HG02763 (cell line): ENCODE measurements at regions not wholly inside any gene's neighbourhood (a gene's known extent, or its start where the extent isn't known, plus 50 kb on each side); places are given as distances from the start of the nearest gene placed in this dataset.

Experiments
- ATAC-seq: cut with Tn5 transposase; IDR thresholded peaks from one replicate; pipeline ENCODE4 v1.9.1; 2021; ENCODE audit warnings: mild to moderate bottlenecking, moderate library complexity; ENCODE audit not compliant: unreplicated experiment

- ATAC-seq = no peak
Measured at GRCh38 chr2:128901572-128902391, 583.1 kb upstream of the HS6ST1 start.

DNA sequence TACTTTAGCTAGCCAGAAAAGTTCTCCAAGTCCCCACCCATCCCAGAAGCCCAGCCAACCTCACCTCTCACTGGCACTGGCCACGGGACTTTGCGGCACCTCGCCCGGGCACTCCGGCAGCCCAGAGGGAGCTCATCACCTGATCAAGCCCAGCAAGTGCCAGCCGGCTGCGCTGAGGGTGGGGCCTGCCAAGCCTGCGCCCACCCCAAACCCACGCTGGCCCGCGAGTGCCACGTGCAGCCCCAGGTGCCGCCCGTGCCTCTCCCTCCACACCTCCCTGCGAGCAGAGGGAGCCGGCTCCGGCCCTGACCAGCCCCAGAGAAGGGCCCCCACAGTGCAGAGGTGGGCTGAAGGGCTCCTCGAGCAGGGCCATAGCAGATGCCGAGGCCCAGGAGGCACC, 585.0 kb upstream of the HS6ST1 start:
- no peak for ATAC-seq

- no peak for ATAC-seq
Measured at GRCh38 chr2:128911276-128911675, 592.6 kb upstream of the HS6ST1 start.

DNA sequence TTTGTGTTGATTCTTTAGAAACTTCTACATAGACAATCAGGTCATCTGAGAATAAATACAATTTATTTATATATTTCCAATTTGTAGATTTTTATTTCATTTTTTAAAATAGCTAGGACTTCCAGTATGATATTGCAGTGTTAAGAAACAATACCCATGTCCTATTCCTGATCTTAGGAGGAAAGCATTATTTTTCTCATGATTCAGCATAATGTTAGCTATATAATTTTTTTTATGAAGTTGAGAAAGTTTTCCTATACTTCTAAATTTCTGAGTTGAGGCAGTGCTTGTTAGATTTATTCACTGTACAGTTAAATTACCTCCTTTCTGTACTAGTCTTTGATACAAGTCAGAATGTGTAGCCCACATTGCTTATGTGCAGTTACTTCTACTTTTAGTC, 595.7 kb upstream of the HS6ST1 start:
- ATAC-seq = no peak

- ATAC-seq = no peak
Measured at GRCh38 chr2:128921751-128922150, 603.1 kb upstream of the HS6ST1 start.

DNA sequence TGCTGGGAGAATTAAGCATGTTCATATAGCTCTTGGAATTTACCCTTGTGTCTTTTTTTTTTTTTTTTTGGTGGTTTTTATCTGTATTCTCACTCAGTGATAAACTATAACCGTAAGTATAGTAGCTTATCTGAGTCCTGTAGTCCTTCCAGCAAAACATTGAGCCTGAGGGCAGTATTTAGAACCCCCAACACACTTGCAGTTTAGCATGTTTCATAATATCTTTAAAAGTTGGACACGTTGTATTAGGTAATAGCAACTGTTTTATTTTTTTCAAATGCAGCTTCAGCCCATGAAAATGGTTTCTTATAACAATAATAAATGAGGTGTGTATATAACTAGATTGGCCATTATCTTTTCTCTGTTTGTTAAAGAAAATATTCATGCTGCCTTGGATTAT, 603.5 kb upstream of the HS6ST1 start:
- ATAC-seq = no peak

DNA sequence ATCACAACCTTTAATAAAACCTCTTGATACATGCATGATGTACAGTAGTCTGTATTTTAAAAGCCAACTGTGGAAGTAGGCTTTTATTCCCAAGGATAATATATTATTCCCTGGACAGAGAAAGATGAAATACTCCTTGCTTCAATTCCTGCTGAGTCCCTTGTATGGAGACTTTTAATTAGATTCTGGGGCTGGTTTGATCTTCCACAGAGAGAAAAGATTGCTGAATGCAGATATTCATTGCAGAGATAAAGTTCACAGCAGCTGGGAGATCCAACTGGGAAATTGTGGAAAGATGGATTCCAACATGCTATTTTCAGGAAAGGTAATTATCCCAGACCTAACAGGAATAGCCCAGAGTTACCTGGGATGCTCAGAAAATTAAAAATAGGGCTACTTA, 607.0 kb upstream of the HS6ST1 start:
- no peak for ATAC-seq

DNA sequence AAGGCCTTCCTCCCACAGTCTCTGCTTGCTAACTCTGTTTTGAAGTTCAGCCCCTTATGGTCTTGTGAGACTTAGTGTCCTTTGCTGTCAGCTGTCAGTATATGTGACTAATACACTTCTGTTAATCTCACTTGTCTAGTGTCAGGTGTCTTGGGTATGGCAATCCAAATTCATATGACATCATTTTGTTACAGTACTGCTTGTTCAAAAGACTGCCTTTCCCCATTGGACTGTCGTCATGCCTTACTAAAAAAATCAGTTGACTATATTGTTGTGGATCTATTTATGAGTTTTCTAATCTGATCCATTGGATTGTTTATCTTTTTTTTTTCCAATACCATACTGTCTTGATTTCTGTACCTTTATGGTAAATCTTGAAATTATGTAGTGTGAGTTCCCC, 611.4 kb upstream of the HS6ST1 start:
- ATAC-seq = no peak

DNA sequence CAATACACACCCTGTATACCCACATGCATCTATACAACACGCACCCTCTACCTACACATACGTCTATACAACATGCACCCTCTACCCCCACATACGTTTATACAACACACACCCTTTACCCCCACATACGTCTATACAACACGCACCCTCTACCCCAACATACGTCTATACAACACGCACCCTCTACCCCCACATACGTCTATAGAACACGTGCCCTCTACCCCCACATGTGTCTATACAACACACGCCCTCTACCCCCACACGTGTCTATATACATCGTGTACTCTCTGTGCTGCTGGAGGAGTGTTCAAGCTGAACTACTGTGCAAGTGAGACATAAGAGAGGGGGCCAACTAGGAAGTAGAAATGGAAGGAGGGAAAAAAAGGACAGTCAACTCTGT, 621.7 kb upstream of the HS6ST1 start:
- no peak for ATAC-seq

GRCh38 chr2:128941751-128942150, 623.1 kb upstream of the HS6ST1 start:
- no peak for ATAC-seq

DNA sequence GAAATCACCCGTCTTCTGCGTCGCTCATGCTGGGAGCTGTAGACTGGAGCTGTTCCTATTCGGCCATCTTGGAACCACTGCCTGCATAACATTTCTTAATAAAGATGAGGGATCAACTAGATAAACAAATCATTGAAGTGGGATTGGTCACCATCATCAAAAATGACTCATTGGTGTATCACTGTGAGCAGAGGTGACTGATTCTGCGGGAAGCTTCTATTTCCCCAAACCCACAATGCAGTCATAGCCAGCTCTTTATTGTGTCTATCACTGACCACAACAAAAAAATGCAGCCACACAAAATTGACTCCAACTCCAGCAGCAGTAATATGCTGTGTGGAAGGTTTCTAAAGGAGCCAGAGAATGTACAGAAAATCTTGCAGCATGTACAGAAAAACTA, 630.7 kb upstream of the HS6ST1 start:
- ATAC-seq = no peak

DNA sequence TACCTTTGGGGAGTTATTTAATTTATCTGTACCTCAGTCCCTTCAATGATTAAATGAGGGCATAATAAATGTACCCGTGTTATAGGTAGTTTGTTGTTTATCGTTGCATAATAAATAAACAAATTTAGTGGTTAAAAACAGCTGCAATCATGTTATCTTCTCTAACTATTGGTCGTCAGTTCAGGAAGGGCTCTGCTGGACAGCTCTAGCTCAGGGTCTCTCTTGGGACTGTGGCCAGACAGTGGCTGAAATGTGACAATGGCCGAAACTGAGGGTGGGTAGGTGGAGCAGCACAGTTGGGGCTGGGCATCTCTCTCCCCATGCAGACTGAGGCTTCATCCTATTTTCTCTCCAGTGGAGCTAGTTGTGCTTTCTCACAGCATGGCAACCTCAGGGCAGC, 632.1 kb upstream of the HS6ST1 start:
- ATAC-seq = no peak

DNA sequence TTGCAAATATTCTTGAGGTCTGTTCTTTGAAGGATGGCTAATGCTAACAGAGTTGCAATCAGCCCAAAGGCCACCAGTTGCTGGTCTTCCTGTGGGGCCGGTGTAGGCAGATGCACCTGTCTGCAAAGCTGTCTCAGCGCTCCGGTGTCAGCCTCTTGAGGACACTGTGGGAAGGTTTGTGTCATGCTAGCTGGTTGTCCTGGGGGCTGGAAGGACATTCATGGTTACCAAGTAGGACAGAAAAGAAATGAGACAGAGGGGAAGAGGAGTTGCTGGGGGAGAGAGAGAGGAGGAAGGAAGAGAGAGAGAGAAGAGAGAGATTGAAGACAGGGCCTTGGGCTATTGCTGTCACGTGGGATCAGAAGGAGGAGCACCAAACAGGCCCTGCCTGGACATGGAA, 639.6 kb upstream of the HS6ST1 start:
- ATAC-seq = no peak

- ATAC-seq = no peak
Measured at GRCh38 chr2:128967646-128968045, 649.0 kb upstream of the HS6ST1 start.

DNA sequence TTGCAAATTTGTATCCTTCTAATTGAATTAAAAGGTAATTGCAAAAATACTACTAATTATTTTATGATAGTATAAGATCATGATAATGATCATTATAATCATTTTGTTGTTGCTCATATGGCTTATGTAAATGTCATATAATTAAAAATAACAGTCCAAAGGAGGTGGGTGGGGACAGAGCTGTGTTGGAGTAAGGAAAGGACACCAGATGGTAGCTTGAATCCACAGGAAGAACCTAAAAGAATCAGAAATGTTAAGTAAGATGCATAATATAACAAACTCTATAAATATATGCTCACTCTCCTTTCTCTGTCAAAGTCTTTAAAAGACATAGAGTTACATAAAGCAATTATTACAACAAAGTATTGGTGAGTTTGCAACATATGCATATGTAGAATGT, 650.7 kb upstream of the HS6ST1 start:
- ATAC-seq = no peak

DNA sequence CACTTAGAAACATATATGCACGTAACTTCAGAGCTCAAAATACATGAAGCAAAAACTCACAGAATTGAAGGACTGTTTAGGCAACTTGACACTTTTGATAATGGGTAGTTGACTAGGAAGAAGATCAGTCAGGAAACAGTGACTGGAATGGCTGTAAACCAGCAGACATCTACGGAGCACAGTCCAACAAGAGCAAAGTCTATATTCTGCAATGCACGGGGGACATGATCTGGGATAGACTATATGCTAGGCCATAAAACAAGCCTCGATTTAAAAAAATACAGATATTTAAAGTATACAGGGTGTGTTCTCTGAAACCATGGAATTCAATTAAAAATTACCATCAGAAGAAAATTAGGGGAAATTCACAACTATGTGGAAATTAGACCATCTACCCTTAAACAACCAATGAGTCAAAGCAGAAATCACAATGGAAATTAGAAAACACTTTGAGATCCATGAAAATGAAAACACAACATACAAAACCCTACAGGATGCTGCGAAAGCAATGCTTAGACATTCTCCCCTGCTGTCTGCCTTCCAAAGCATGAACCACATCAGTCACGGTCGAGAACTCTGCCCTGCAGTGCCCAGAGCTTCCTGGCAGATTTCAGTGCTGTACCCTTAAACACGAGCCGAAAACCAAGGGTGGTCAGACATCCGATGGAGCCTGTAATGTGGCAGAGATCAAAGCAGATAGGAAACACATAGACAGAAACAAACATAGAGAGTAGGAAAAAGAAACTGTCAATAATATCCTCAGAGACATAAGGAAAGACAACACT, 651.9 kb upstream of the HS6ST1 start:
- ATAC-seq = no peak

DNA sequence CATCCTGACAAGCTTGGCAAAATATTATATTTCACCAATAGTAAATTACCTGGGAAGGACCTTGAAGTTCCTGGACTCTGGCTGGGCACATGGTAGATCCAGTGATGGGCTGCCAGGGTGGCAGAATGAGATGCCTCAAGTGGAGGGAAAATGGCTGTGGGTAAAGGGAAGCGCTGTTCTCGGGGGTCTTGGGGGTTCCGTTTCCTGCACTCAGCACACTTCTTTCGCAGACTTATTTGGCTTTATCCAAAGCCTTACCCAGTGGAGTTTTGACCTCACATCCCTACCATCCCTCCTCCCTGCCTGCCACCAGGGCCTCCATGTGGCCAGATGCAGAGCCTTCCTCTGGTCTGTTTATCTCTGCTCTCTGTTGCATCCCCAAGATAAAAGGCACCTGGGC, 654.9 kb upstream of the HS6ST1 start:
- ATAC-seq = no peak

DNA sequence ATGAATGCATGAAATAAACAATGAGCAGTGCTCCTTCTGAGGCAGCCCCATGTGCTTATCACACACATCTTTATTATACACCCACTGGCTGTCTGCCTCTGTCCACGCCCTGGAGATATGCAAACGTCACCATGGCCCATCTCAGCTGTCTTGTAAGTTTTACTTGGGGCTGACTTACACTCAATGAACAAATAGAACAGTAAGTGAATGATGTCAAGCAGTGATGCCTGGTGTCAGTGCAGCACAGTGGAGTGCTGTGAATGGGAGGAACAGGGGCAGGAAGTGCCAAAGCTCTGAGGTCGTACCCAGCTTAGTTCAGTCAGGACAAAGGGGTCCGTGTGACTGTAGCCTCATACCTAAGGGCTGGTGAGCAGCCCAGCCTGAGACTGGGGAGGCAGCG, 659.5 kb upstream of the HS6ST1 start:
- no peak for ATAC-seq

DNA sequence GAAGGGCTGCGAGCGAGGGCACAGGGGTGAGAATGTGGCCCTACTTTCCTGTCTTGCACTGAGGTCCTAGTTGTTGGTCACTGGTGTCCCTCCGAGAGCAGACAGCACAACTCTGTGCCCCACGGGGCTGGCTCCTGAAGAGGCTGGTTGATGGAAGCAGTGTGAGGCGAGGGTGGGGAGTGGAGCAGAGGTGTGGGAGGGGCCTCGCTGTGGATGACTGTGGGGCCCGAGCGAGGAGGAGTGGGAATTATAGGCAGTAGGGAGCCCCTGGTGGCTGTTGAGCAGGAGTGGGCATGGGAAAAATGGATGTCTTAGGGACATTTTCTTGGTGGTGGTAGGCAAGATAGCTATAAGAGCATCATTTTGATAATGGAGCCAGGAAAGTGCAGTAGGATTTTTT, 660.5 kb upstream of the HS6ST1 start:
- ATAC-seq = no peak

DNA sequence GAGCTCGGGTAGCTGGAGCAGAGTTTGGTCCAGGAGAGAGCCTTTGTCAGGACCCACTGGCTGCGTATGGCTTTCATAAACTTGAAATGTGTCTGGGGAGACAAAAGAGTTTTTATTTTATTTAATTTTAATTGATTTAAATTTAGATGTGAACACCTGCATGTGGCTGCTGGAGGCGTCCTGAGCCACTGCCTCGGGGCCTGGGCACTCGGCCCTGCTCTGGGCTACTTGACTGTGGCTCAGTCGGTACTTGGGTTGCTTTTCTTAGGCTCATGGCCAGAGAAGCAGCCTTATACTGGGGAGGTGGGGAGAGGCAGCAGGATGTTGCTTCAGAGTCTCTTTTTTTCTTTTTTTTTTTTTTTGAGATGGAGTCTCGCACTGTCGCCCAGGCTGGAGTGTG, 661.8 kb upstream of the HS6ST1 start:
- no peak for ATAC-seq

- no peak for ATAC-seq
Measured at GRCh38 chr2:128981353-128981752, 662.7 kb upstream of the HS6ST1 start.

- no peak for ATAC-seq
Measured at GRCh38 chr2:128982001-128982400, 663.3 kb upstream of the HS6ST1 start.
